SK-N-MC (cell line): ENCODE measurements at regions not wholly inside any gene's neighbourhood (a gene's known extent, or its start where the extent isn't known, plus 50 kb on each side); places are given as distances from the start of the nearest gene placed in this dataset.

Experiments
- EZH2 ChIP-seq: fragments of 200-600 bp; sonication (generic); IDR thresholded peaks from one replicate; pipeline ENCODE4 v1.6.1; 2017; ENCODE audit warnings: antibody characterized with exemption
- FOXP2 ChIP-seq: optimal IDR thresholded peaks from 2 replicates; pipeline ENCODE3; 2011; ENCODE audit warnings: mild to moderate bottlenecking, moderate library complexity; ENCODE audit not compliant: insufficient read depth; ENCODE audit errors: extremely low read length, control extremely low read depth
- POLR2AphosphoS5 ChIP-seq: IDR thresholded peaks from 2 replicates; pipeline ENCODE4 v1.6.1; 2012; ENCODE audit warnings: mild to moderate bottlenecking, low read depth, low read length, borderline replicate concordance

- TF ChIP-seq POLR2AphosphoS5, result no peak
- no peak for TF ChIP-seq FOXP2
- no peak for TF ChIP-seq EZH2
These were observed 131.6 kb downstream of the TUSC7 start for GRCh38 chr3:116841003-116841735.
